ENCODE measurements at regions not wholly inside any gene's neighbourhood (a gene's known extent, or its start where the extent isn't known, plus 50 kb on each side); places are given as distances from the start of the nearest gene placed in this dataset.
A peak's percentile ranks its signal among the peaks of the same experiment; 100 is the strongest.

- DNase-seq (ENCODE audit: low read depth) = peak; percentile 35
- no peak overlapping the region for H3K4me3 ChIP-seq (ENCODE audit: low read depth, low read length)
- TF ChIP-seq CTCF (IDR thresholded peaks at IDR 0.05; ENCODE audit: insufficient read depth, low read depth, low read length, missing control alignments) = no peak
Measured at GRCh38 chr3:5473471-5473870, 286.0 kb downstream of the EDEM1 start.

- H3K4me3 ChIP-seq (ENCODE audit: low read depth, low read length) = no peak overlapping the region
- no peak for TF ChIP-seq CTCF (IDR thresholded peaks at IDR 0.05; ENCODE audit: insufficient read depth, low read depth, low read length, missing control alignments)
- DNase-seq (ENCODE audit: low read depth) = no peak
Measured at GRCh38 chr3:5476403-5476802, 288.9 kb downstream of the EDEM1 start.

- no peak for TF ChIP-seq CTCF (IDR thresholded peaks at IDR 0.05; ENCODE audit: insufficient read depth, low read depth, low read length, missing control alignments)
- peak; percentile 37 for DNase-seq (ENCODE audit: low read depth)
- H3K4me3 ChIP-seq (ENCODE audit: low read depth, low read length) = no peak overlapping the region
Measured at GRCh38 chr3:5479229-5479799, 291.8 kb downstream of the EDEM1 start.

GRCh38 chr3:5480190-5480589 lies 292.7 kb downstream of the EDEM1 start:
- TF ChIP-seq CTCF (IDR thresholded peaks at IDR 0.05; ENCODE audit: insufficient read depth, low read depth, low read length, missing control alignments) = no peak
- H3K4me3 ChIP-seq (ENCODE audit: low read depth, low read length) = no peak overlapping the region
- no peak for DNase-seq (ENCODE audit: low read depth)

- peak; percentile 69 for DNase-seq (ENCODE audit: low read depth)
- H3K4me3 ChIP-seq (ENCODE audit: low read depth, low read length) = no peak overlapping the region
- no peak for TF ChIP-seq CTCF (IDR thresholded peaks at IDR 0.05; ENCODE audit: insufficient read depth, low read depth, low read length, missing control alignments)
Measured at GRCh38 chr3:5485427-5485826, 297.9 kb downstream of the EDEM1 start.

- DNase-seq (ENCODE audit: low read depth) = no peak
- H3K4me3 ChIP-seq (ENCODE audit: low read depth, low read length) = no peak overlapping the region
- TF ChIP-seq CTCF (IDR thresholded peaks at IDR 0.05; ENCODE audit: insufficient read depth, low read depth, low read length, missing control alignments) = no peak
Measured at GRCh38 chr3:5488771-5489170, 301.3 kb downstream of the EDEM1 start.

- no peak for DNase-seq (ENCODE audit: low read depth)
- no peak overlapping the region for H3K4me3 ChIP-seq (ENCODE audit: low read depth, low read length)
- no peak for TF ChIP-seq CTCF (IDR thresholded peaks at IDR 0.05; ENCODE audit: insufficient read depth, low read depth, low read length, missing control alignments)
Measured at GRCh38 chr3:5489536-5489935, 302.0 kb downstream of the EDEM1 start.
